ENCODE measurements at regions not wholly inside any gene's neighbourhood (a gene's known extent, or its start where the extent isn't known, plus 50 kb on each side); places are given as distances from the start of the nearest gene placed in this dataset.

DNA sequence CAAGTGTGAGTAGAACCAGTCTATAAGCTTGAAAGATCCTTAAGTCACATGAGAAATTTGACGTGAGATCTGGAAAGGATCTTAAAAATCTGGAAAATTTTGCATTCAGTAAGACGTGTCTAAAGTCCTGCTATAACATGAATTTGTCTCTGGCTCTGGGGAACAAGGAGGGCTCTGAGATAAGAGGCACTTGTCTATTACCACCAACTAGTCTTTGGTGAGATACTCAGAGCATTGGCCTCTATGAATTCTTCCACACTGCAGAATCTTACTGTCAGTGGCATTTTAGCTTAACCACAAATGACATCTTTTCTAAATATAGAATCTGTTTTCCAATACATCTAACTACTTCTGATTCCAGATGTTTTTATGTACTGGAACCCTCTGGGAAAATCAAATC, 1504.5 kb downstream of the DPP10 start:
- TF ChIP-seq, protein P1, sequence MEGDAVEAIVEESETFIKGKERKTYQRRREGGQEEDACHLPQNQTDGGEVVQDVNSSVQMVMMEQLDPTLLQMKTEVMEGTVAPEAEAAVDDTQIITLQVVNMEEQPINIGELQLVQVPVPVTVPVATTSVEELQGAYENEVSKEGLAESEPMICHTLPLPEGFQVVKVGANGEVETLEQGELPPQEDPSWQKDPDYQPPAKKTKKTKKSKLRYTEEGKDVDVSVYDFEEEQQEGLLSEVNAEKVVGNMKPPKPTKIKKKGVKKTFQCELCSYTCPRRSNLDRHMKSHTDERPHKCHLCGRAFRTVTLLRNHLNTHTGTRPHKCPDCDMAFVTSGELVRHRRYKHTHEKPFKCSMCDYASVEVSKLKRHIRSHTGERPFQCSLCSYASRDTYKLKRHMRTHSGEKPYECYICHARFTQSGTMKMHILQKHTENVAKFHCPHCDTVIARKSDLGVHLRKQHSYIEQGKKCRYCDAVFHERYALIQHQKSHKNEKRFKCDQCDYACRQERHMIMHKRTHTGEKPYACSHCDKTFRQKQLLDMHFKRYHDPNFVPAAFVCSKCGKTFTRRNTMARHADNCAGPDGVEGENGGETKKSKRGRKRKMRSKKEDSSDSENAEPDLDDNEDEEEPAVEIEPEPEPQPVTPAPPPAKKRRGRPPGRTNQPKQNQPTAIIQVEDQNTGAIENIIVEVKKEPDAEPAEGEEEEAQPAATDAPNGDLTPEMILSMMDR (optimal IDR thresholded peaks at IDR 0.05 in 1 of 3, IDR thresholded peaks at IDR 0.05 in 1 of 3, conservative IDR thresholded peaks at IDR 0.05 in 1 of 3; ENCODE audit: extremely low read depth in 1 of 3, insufficient read depth in 2 of 3, low read length in 3 of 3), result no peak
- no peak for TF ChIP-seq EZH2 (IDR thresholded peaks at IDR 0.05; ENCODE audit: low read length)
